Bronchial epithelial cell (primary cell): ENCODE measurements at regions not wholly inside any gene's neighbourhood (a gene's known extent, or its start where the extent isn't known, plus 50 kb on each side); places are given as distances from the start of the nearest gene placed in this dataset.
A peak's percentile ranks its signal among the peaks of the same experiment; 100 is the strongest.

Source experiments
- DNase-seq: peaks from one replicate; pipeline ENCODE4 v3.0.0-alpha.2; 2010; ENCODE audit warnings: low read depth
- FAIRE-seq: peaks from 2 replicates; lab custom pipeline; 2011; peaks lifted over from hg19 to GRCh38; lab: Jason Lieb, UNC
- H3K27me3 ChIP-seq: 2 replicates; pipeline ENCODE4 v1.5.1; 2011; ENCODE audit warnings: low read length; ENCODE audit not compliant: control insufficient read depth, insufficient read depth
- H3K36me3 ChIP-seq: 2 replicates; pipeline ENCODE4 v1.5.1; 2011; ENCODE audit warnings: low read length; ENCODE audit not compliant: control insufficient read depth, insufficient read depth
- H3K4me3 ChIP-seq: 2 replicates; pipeline ENCODE4 v1.5.1; 2011; ENCODE audit warnings: mild to moderate bottlenecking, low read depth, low read length, control low read depth
- TF ChIP-seq, protein P1 (sequence below): IDR thresholded peaks from 2 replicates; pipeline ENCODE4 v1.5.1; 2011; ENCODE audit warnings: mild to moderate bottlenecking, moderate library complexity, low read length, control low read depth, inconsistent platforms; ENCODE audit not compliant: insufficient read depth, severe bottlenecking

DNA sequence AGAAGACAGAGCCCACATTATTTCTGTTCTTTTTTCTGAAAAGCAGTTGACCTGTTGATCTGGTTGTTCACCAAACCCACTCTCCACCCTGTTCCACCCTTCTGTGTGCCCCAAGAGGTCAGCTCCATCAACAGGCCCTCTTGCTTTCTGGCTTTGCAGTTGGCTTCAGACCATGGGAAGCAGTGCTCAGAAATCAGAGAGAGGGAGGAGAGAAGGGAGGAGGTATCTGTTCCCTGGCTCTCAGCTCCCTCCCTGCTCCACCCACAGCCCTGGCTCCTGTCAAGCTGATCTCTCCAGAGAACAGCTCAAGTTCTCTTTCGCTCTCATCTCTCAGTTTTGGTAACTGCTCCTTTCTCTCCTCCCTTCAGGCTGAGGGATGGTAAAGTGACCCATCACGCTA is 144.2 kb upstream of the RAI14 start:
- Histone ChIP-seq H3K4me3 (no peak overlapping the region), H3K36me3 (no peaks in the 10 kb centered on the region), H3K27me3 (no peaks in the 10 kb centered on the region)
- FAIRE-seq (no peak), DNase-seq (no peak)
- TF ChIP-seq, protein P1, sequence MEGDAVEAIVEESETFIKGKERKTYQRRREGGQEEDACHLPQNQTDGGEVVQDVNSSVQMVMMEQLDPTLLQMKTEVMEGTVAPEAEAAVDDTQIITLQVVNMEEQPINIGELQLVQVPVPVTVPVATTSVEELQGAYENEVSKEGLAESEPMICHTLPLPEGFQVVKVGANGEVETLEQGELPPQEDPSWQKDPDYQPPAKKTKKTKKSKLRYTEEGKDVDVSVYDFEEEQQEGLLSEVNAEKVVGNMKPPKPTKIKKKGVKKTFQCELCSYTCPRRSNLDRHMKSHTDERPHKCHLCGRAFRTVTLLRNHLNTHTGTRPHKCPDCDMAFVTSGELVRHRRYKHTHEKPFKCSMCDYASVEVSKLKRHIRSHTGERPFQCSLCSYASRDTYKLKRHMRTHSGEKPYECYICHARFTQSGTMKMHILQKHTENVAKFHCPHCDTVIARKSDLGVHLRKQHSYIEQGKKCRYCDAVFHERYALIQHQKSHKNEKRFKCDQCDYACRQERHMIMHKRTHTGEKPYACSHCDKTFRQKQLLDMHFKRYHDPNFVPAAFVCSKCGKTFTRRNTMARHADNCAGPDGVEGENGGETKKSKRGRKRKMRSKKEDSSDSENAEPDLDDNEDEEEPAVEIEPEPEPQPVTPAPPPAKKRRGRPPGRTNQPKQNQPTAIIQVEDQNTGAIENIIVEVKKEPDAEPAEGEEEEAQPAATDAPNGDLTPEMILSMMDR, result no peak

DNA sequence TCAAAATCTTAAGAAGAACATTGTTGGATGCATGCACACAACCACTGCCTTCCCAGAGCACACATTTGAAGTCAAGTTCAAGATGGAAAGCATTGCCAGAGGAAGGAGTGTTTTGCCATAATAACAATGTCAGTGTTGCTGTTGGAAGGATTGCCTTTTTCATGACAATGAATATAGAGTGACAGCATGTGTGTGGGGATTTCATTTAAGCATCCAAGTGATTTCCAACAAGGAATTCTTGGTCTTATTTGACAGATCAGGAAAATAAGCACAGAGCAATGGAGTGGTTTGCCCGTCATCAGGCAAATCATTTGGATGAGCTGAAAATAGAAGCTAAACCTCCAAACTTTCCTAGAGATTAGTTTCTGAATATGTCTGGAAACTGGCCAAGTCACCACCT is 140.0 kb upstream of the RAI14 start:
- no peak overlapping the region for H3K4me3 ChIP-seq
- FAIRE-seq (peak; percentile 32), DNase-seq (no peak)
- H3K36me3 ChIP-seq, result no peaks in the 10 kb centered on the region
- H3K27me3 ChIP-seq, result no peaks in the 10 kb centered on the region
- TF ChIP-seq, protein P1, result no peak

DNA sequence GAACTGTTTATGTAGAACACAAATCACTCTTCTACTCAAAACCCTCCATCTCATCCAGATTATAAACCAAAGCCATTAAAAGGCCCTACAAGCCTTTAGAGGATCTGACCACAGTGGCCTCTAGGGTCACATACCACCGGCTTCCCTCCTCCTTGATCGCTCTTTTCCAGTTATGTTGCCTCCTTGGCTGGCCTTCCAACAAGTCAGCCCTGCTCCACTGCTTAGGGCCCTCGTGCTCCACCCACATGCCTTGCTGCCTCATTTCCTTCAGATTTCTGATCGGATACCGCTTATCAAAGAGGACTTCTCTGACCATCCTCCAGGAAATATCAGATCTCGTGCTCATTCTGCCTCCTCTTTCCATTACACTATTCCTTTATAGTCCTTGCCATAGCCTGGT is 139.4 kb upstream of the RAI14 start:
- FAIRE-seq, result no peak
- H3K27me3 ChIP-seq, result no peaks in the 10 kb centered on the region

DNA sequence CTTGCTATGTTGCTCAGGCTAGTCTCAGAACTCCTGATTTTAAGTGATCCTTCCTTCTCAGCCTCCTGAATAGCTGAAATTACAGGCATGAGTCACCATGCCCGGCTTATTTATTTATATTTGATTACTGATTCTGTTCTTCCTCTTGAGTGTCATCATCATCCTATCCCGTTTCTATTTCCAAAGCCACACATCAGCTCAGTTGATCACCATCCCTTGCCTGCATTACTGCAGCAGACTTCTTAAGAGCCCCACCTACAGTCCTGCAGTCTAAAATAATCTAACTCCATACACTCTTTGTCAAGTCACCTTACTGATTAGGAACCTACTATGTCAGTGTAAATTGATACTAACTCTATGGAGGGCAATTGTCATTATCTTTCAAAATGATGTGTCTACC is 138.9 kb upstream of the RAI14 start:
- TF ChIP-seq, protein P1, result no peak
- DNase-seq (peak; percentile 86), FAIRE-seq (no peak)
- Histone ChIP-seq H3K4me3 (no peak overlapping the region), H3K27me3 (no peaks in the 10 kb centered on the region), H3K36me3 (no peaks in the 10 kb centered on the region)

More for the DNA sequence above, 139.4 kb upstream of the RAI14 start:
- Histone ChIP-seq H3K36me3 (no peaks in the 10 kb centered on the region), H3K4me3 (no peak overlapping the region)
- DNase-seq, result no peak
- TF ChIP-seq, protein P1, result no peak

DNA sequence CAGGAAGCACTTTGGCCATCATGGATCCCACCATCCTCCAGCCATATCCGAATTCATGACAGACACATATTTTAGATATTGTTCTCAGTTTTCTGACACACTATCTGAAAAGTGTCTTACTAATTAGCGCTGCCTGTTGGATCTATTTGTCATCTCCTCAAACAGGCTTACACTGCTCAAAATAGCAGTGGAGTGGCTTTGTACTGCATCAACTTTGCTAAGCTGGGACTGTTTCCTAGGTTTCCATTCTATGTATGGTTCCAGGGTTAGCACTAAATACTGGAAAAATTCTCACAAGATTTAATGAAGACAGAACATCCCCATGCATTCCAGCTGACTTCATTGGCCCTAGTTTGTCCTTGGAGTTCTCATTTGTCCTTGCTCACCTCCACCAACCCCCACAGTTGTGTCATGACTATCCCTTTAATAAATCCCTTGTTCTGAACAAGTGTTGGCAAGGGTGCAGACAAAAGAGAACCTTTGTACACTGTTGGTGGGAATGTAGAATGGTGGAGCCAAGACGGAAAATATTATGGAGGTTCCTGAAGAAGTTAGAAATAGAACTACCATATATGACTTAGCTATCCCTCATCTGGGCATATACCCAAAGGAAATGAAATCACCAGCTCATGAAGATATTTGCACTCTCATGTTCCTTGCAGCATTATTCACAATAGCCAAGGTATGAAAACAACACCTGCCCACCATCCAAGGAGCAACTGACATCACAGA is 136.5 kb upstream of the RAI14 start:
- no peaks in the 10 kb centered on the region for H3K36me3 ChIP-seq
- no peaks in the 10 kb centered on the region for H3K27me3 ChIP-seq
- DNase-seq, result peak; percentile 95
- no peak overlapping the region for H3K4me3 ChIP-seq
- no peak for FAIRE-seq
- TF ChIP-seq, protein P1, result no peak
